Dermis blood vessel endothelial cell (primary cell): ENCODE measurements at regions not wholly inside any gene's neighbourhood (a gene's known extent, or its start where the extent isn't known, plus 50 kb on each side); places are given as distances from the start of the nearest gene placed in this dataset.
"Not testable (repeated sequence)": the region's sequence is repeated elsewhere in the genome, so short reads cannot be mapped to it uniquely, and the experiment has no call there.

Source experiments
- DNase-seq: peaks from one replicate; pipeline ENCODE4 v3.0.0; 2010

DNA sequence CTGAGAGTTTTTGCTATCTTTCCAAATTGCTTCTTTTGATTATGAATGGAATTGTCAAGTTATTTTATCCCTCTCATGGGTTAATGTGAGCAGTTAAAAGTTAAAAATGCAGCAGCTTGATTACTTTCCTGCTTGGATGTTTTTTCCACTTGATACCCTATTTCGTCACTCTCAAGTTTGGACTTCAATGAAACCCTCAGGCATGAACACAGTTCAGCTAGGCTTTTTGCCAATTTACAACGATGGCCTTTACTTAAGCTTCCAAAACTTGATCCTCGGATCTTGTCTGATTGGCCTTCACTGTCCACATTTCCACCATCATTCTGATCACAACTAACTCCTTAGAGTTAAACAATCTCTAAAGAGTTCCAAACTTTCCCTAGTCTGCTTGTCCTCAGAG, 752.4 kb upstream of the PRMT6 start:
- DNase-seq: no peak

GRCh38 chr1:106319612-106320011, 736.9 kb upstream of the PRMT6 start:
- DNase-seq: no peak

- DNase-seq: no peak
Measured at GRCh38 chr1:106325600-106325999, 730.9 kb upstream of the PRMT6 start.

GRCh38 chr1:106344494-106344893, 712.0 kb upstream of the PRMT6 start:
- no peak for DNase-seq

DNA sequence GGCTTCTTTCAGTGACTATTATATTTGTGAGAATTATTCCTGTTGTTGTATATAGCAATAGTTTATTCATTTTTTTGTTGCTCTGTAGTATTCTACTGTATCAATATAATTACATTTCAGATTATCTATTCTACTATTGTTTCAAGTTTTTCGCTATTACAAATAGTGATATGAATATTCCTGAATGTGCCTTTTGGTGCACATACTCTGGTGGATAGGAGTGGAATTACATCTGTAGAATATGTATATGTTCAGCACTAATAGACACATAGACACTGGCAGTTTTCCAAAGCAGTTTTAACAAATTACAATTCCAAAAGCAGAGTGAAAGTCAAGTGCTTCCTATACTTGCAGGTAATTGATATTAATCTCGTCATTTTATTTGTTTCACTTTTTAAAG, 696.2 kb upstream of the PRMT6 start:
- no peak for DNase-seq

- DNase-seq: no peak
Measured at GRCh38 chr1:106366627-106367319, 689.7 kb upstream of the PRMT6 start.

GRCh38 chr1:106378261-106378660, 678.2 kb upstream of the PRMT6 start:
- DNase-seq: no peak

DNA sequence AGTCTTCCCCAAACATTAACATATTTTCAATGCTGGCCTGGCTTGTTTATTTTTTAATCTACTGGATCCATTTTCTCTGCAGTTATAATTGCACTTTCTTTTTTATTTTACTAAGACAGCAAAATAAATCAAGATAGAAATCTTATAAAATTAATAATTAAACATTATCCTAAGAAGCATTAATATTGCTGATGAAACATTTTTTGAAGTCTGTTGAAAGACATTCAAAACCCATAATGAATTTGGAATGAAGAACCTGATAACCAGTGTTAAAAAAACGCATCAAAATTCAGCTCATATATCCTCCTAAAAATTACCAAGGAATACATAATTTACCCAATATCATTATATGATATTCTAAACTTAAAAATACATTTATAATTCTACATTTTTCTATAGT, 675.7 kb upstream of the PRMT6 start:
- no peak for DNase-seq

GRCh38 chr1:106389160-106389559, 667.3 kb upstream of the PRMT6 start:
- not testable (repeated sequence) for DNase-seq

GRCh38 chr1:106393046-106393445, 663.4 kb upstream of the PRMT6 start:
- DNase-seq: no peak

- DNase-seq: no peak
Measured at GRCh38 chr1:106396020-106396419, 660.5 kb upstream of the PRMT6 start.

- no peak for DNase-seq
Measured at GRCh38 chr1:106398391-106398790, 658.1 kb upstream of the PRMT6 start.

- DNase-seq: no peak
Measured at GRCh38 chr1:106406114-106406513, 650.4 kb upstream of the PRMT6 start.

DNA sequence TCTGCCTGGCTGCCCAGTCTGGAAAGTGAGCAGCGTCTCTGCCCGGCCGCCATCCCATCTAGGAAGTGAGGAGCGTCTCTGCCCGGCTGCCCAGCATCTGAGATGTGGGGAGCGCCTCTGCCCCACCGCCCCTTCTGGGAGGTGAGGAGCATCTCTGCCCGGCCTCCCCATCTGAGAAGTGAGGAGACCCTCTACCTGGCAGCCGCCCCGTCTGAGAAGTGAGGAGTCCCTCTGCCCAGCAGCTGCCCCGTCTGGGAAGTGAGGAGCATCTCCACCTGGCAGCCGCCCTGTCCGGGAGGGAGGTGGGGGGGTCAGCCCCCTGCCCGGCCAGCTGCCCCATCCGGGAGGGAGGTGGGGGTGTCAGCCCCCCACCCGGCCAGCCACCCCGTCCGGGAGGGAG, 644.2 kb upstream of the PRMT6 start:
- DNase-seq: not testable (repeated sequence)

GRCh38 chr1:106435269-106435668, 621.2 kb upstream of the PRMT6 start:
- DNase-seq: no peak

GRCh38 chr1:106439475-106439874, 617.0 kb upstream of the PRMT6 start:
- DNase-seq: no peak

GRCh38 chr1:106447466-106447865, 609.0 kb upstream of the PRMT6 start:
- DNase-seq: no peak

DNA sequence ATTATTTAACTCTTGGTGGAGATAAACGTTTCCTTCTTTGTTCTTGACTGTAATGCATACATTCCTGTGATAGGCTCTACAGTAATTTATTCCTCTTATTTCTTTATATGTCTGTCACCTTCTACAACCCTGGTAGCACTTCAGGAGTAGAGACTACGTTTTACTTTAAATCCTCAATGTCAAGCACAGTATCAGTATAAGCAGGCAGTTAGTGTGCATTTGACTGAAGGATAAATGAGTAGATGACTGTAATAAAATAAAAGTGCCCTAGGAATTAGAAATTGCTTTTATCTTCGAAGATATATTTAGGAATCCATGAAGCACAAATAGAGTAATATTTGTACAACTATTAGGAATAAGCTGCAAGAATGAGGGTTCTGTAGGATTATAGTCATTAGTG, 599.6 kb upstream of the PRMT6 start:
- no peak for DNase-seq

GRCh38 chr1:106457368-106457767, 599.1 kb upstream of the PRMT6 start:
- DNase-seq: no peak

- DNase-seq: no peak
Measured at GRCh38 chr1:106458866-106459265, 597.6 kb upstream of the PRMT6 start.

DNA sequence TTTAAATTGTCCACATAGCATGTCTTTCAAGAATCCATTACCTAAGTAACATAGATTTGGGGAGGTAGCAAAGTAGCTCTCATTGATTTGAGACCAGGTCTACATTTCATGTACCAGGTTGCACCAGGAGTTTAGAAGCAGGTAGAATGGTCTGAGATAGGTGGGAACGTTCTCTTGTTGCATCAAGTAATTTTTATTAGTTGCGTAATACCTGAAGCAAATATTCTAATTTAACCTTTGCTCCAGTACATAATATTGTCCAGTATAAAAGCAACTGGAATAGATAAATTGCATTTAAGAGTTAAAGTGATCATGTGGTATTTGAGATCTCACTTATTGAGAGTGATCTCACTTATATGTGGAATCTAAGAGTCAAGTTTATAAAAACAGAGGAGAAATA, 597.1 kb upstream of the PRMT6 start:
- no peak for DNase-seq

- DNase-seq: no peak
Measured at GRCh38 chr1:106465666-106466065, 590.8 kb upstream of the PRMT6 start.

DNA sequence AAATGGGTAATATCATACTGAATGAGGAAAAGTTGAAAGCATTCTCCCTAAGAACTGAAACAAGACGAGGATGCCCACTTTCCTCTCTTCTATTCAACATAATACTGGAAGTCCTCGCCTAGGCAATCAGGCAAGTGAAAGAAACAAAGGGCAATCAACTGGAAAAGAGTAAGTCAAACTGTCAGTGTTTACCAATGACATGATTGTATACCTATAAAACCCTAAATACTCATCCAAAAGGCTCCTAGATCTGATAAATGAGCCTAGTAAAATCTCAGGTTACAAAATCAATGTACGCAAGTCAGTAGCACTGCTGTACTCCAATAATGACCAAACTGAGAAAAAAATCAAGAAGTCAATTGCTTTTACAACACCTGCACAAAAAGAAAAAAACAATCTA, 575.8 kb upstream of the PRMT6 start:
- no peak for DNase-seq

- no peak for DNase-seq
Measured at GRCh38 chr1:106492880-106493279, 563.6 kb upstream of the PRMT6 start.

DNA sequence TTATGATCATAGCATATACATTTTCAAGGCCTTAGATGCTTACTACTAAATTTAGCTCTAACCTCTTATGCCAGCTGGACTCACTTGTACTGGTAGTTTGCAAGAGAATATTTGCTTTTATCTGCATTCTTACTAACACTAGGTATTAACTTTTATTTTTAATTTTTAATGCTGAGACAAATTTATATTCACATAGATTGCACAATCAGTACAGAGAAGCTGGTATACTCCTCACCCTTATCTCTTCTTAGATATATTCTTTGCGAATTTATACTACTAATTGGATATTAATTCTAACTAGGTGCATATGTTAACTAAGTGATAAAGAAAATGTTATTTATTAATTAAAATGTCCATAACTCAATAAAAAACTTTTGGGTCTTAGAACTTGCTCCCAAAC, 561.8 kb upstream of the PRMT6 start:
- no peak for DNase-seq
